ENCODE measurements at regions not wholly inside any gene's neighbourhood (a gene's known extent, or its start where the extent isn't known, plus 50 kb on each side); places are given as distances from the start of the nearest gene placed in this dataset.

DNA sequence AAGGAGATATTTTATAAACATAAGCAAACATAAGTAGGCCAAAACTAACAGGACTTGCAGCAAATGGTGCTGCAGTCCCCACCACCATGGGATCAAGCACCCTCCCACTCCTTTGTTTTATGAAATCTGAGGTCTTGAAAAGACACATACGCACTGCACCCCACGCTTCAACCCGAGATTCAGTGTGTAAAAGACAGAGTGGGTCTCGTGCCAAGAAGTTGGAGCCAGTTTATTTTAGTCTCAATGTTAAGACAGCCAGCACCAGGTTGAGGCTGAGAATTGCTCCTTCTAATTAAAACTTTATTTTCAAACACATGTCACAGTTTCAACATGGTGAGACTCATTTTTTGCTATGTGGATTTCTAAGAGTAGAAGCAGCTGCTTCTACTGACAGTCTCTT lies 139.1 kb upstream of the TIAM1 start (continued):
- TF ChIP-seq, protein P1, sequence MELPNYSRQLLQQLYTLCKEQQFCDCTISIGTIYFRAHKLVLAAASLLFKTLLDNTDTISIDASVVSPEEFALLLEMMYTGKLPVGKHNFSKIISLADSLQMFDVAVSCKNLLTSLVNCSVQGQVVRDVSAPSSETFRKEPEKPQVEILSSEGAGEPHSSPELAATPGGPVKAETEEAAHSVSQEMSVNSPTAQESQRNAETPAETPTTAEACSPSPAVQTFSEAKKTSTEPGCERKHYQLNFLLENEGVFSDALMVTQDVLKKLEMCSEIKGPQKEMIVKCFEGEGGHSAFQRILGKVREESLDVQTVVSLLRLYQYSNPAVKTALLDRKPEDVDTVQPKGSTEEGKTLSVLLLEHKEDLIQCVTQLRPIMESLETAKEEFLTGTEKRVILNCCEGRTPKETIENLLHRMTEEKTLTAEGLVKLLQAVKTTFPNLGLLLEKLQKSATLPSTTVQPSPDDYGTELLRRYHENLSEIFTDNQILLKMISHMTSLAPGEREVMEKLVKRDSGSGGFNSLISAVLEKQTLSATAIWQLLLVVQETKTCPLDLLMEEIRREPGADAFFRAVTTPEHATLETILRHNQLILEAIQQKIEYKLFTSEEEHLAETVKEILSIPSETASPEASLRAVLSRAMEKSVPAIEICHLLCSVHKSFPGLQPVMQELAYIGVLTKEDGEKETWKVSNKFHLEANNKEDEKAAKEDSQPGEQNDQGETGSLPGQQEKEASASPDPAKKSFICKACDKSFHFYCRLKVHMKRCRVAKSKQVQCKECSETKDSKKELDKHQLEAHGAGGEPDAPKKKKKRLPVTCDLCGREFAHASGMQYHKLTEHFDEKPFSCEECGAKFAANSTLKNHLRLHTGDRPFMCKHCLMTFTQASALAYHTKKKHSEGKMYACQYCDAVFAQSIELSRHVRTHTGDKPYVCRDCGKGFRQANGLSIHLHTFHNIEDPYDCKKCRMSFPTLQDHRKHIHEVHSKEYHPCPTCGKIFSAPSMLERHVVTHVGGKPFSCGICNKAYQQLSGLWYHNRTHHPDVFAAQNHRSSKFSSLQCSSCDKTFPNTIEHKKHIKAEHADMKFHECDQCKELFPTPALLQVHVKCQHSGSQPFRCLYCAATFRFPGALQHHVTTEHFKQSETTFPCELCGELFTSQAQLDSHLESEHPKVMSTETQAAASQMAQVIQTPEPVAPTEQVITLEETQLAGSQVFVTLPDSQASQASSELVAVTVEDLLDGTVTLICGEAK (IDR thresholded peaks at IDR 0.05; ENCODE audit: borderline replicate concordance), result no peak
- TF ChIP-seq, protein P2, sequence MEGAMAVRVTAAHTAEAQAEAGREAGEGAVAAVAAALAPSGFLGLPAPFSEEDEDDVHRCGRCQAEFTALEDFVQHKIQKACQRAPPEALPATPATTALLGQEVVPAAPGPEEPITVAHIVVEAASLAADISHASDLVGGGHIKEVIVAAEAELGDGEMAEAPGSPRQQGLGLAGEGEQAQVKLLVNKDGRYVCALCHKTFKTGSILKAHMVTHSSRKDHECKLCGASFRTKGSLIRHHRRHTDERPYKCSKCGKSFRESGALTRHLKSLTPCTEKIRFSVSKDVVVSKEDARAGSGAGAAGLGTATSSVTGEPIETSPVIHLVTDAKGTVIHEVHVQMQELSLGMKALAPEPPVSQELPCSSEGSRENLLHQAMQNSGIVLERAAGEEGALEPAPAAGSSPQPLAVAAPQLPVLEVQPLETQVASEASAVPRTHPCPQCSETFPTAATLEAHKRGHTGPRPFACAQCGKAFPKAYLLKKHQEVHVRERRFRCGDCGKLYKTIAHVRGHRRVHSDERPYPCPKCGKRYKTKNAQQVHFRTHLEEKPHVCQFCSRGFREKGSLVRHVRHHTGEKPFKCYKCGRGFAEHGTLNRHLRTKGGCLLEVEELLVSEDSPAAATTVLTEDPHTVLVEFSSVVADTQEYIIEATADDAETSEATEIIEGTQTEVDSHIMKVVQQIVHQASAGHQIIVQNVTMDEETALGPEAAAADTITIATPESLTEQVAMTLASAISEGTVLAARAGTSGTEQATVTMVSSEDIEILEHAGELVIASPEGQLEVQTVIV (IDR thresholded peaks at IDR 0.05; ENCODE audit: borderline replicate concordance, partially characterized antibody), result no peak
- no peak for TF ChIP-seq EP300 (IDR thresholded peaks at IDR 0.05; ENCODE audit: borderline replicate concordance in 1 of 2, control insufficient read depth in 1 of 2, low read depth in 2 of 2, low read length in 2 of 2)

DNA sequence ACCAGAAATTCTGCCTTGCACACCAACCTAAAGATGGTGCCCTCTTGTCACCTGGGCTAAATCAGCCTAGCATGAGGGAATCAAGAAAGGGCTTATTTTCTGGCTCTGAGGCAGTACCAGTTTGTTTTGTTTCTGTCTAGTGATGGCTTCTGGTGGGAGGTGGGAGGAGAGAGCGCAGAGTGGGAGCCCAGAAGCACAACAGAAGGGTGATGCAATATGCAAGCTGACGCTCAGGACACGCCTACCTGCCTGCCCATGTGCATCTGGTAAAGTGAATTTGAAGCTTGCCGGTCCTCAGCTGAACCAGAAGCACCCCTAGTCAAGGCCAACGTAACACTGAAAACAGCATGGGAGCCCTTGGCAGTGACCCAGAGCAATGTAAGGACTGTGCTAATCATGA lies 138.4 kb upstream of the TIAM1 start:
- no peak for FAIRE-seq
- no peaks in the 10 kb centered on the region for H3K4me1 ChIP-seq (ENCODE audit: control insufficient read depth, insufficient read depth, low read length)
- DNase-seq (ENCODE audit: low read depth, low spot score), result no peak
- WGBS (ENCODE audit: insufficient coverage, insufficient replicate concordance, low lambda C conversion rate, missing lambda C conversion rate), result 12% methylated on average over 5 of the region's 5 CpGs
- ATAC-seq, result no peak
- no peak overlapping the region for H3K27ac ChIP-seq (ENCODE audit: control insufficient read depth, insufficient read depth)
- no peaks in the 10 kb centered on the region for H3K36me3 ChIP-seq (ENCODE audit: control insufficient read depth in 2 of 2, insufficient read depth in 2 of 2, low read length in 1 of 2)
- no peaks in the 10 kb centered on the region for H3K79me2 ChIP-seq (ENCODE audit: control insufficient read depth, insufficient read depth, low read length)
- ChIA-PET RAD21 (ENCODE audit: unreplicated experiment) (no interaction called here), POLR2A (no interaction called here), SMC1A (ENCODE audit: uncharacterized antibody, unreplicated experiment) (no interaction called here), CTCF (no interaction called here)
- no peak overlapping the region for H3K4me3 ChIP-seq
- no peak overlapping the region for H3K4me2 ChIP-seq (ENCODE audit: control insufficient read depth, insufficient read depth)
- H3K27me3 ChIP-seq (replicated peaks in 1 of 2; ENCODE audit: control insufficient read depth in 2 of 2, insufficient read depth in 2 of 2, low read length in 1 of 2), result no peaks in the 10 kb centered on the region
- BruUV-seq (replicated peaks), result no TSS peak
- H3K9me3 ChIP-seq (replicated peaks; ENCODE audit: control insufficient read depth, insufficient read depth, low read length), result peaks cover 2% of the 10 kb centered on the region; the same call in 1 of the 3 replicates
- no peak for TF ChIP-seq SMC3 (IDR thresholded peaks at IDR 0.05; ENCODE audit: borderline replicate concordance, low read length)
- no peak for TF ChIP-seq RCOR1 (conservative IDR thresholded peaks at IDR 0.05; ENCODE audit: low read depth, low read length)
- TF ChIP-seq ZBED1 (IDR thresholded peaks at IDR 0.05; ENCODE audit: borderline replicate concordance), result no peak
- no peak for TF ChIP-seq POLR2AphosphoS2 (IDR thresholded peaks at IDR 0.05; ENCODE audit: low read depth, low read length)
- TF ChIP-seq ZNF207 (IDR thresholded peaks at IDR 0.05; ENCODE audit: borderline replicate concordance), result no peak
- no peak for TF ChIP-seq CHD1 (IDR thresholded peaks at IDR 0.05; ENCODE audit: low read depth, low read length)
- in situ Hi-C loops (cut with MboI) (no loop called here), intact Hi-C loops (cut with micrococcal nuclease; ENCODE audit: unreplicated experiment) (no loop called here)
- H3K9ac ChIP-seq (ENCODE audit: control insufficient read depth, insufficient read depth, low read length), result no peak overlapping the region
- no peak overlapping the region for H2AFZ ChIP-seq (ENCODE audit: control insufficient read depth, low read depth, low read length)
- H4K20me1 ChIP-seq (ENCODE audit: control insufficient read depth, insufficient read depth), result no peaks in the 10 kb centered on the region
